ENCODE measurements at regions not wholly inside any gene's neighbourhood (a gene's known extent, or its start where the extent isn't known, plus 50 kb on each side); places are given as distances from the start of the nearest gene placed in this dataset.
"Not testable (repeated sequence)": the region's sequence is repeated elsewhere in the genome, so short reads cannot be mapped to it uniquely, and the experiment has no call there.

DNA sequence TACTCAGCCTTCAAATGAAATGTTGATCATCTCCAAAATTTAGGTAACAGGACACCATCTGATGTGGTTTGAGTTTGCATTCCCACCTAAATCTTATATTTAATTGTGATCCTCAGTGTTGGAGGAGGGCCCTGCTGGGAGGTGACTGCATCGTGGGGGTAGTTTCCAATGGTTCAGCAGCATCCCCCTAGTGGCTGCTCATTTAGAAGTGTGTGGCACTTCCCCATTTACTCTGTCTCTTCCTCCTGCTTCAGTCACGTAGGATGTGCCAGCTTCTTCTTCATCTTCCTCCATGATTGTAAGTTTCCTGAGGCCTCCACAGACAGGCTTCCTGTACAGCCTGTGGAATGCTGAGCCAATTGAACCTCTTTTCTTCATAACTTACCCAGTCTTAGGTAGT lies 731.2 kb downstream of the USP25 start:
- H3K4me3 Mint-ChIP-seq = no peak overlapping the region
- peaks cover 5% of the 10 kb centered on the region for H3K4me1 Mint-ChIP-seq (ENCODE audit: unreplicated experiment)
- H3K9me3 Mint-ChIP-seq = peaks cover 4% of the 10 kb centered on the region
- no peak overlapping the region for H3K27ac Mint-ChIP-seq
- TF ChIP-seq, protein P1, sequence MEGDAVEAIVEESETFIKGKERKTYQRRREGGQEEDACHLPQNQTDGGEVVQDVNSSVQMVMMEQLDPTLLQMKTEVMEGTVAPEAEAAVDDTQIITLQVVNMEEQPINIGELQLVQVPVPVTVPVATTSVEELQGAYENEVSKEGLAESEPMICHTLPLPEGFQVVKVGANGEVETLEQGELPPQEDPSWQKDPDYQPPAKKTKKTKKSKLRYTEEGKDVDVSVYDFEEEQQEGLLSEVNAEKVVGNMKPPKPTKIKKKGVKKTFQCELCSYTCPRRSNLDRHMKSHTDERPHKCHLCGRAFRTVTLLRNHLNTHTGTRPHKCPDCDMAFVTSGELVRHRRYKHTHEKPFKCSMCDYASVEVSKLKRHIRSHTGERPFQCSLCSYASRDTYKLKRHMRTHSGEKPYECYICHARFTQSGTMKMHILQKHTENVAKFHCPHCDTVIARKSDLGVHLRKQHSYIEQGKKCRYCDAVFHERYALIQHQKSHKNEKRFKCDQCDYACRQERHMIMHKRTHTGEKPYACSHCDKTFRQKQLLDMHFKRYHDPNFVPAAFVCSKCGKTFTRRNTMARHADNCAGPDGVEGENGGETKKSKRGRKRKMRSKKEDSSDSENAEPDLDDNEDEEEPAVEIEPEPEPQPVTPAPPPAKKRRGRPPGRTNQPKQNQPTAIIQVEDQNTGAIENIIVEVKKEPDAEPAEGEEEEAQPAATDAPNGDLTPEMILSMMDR (conservative IDR thresholded peaks at IDR 0.05) = no peak
- H3K36me3 Mint-ChIP-seq = peaks cover 25% of the 10 kb centered on the region
- no peaks in the 10 kb centered on the region for H3K27me3 Mint-ChIP-seq
- no peak for DNase-seq (ENCODE audit: extremely low spot score, unreplicated experiment)

DNA sequence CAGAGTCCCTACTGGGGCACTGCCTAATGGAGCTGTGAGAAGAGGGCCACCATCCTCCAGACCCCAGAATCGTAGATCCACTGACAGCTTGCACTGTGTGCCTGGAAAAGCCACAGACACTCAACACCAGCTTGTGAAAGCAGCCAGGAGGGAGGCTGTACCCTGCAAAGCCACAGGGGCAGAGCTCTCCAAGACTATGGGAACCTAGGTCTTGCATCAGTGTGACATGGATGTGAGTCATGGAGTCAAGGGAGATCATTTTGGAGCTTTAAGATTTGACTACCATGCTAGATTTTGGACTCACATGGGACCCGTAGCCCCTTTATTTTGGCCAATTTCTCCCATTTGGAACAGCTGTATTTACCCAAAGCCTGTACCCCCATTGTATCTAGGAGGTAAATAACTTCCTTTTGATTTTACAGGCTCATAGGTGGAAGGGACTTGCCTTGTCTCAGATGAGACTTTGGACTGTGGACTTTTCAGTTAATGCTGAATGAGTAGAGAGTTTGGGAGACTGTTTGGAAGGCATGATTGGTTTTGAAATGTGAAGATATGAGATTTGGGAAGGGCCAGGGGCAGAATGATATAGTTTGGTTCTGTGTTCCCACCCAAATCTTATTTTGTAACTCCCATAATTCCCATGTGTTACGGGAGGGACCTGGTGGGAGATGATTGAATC lies 734.6 kb downstream of the USP25 start:
- DNase-seq (ENCODE audit: extremely low spot score, unreplicated experiment); H3K4me3 Mint-ChIP-seq; H3K4me1 Mint-ChIP-seq (ENCODE audit: unreplicated experiment); H3K9me3 Mint-ChIP-seq; H3K27me3 Mint-ChIP-seq; H3K27ac Mint-ChIP-seq: not testable (repeated sequence)
- H3K36me3 Mint-ChIP-seq = peaks cover 28% of the 10 kb centered on the region

DNA sequence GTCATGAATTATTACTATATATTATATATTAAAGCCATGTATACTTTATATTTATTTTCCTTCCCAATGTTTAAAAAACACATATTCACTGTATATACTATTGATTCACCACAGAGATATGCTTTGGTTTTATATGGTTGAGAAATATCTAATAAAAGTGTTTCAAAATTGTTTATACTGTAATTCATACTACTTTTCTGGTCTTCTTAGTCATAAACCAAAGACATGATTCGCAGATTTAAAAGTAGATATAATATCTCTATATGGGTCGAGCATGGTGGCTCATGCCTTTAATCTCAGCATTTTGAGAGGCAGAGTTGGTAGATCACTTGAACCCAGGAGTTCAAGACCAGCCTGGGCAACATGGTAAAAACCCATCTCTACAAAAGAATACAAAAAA lies 738.4 kb downstream of the USP25 start:
- DNase-seq (ENCODE audit: extremely low spot score, unreplicated experiment) = no peak
- Mint-ChIP-seq H3K4me3 (no peak overlapping the region), H3K9me3 (no peaks in the 10 kb centered on the region), H3K4me1 (ENCODE audit: unreplicated experiment) (no peaks in the 10 kb centered on the region), H3K36me3 (peaks cover 11% of the 10 kb centered on the region), H3K27me3 (no peaks in the 10 kb centered on the region), H3K27ac (no peak overlapping the region)
- TF ChIP-seq, protein P1 (conservative IDR thresholded peaks at IDR 0.05) = no peak

DNA sequence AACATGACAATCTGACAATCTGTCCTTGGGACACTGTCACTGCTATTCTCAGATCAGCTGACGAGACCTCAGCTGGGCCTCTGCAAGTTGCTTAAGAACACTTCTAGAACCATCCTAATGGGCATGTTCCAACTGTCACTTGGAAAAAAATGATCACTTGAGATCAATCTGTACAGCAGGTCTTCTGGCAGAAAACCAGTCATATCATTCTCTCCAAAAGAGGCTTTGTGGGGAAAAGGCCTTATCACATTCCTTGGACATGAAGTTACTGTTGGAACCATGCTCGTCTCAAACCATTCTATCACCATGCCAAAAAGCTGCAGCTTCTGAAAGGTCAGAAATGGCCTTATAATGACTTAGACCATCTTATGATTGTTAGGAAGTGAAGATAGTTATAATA lies 744.2 kb downstream of the USP25 start:
- Mint-ChIP-seq H3K9me3 (no peaks in the 10 kb centered on the region), H3K36me3 (peaks cover 10% of the 10 kb centered on the region), H3K4me3 (no peak overlapping the region), H3K27me3 (no peaks in the 10 kb centered on the region), H3K4me1 (ENCODE audit: unreplicated experiment) (peaks cover 4% of the 10 kb centered on the region), H3K27ac (no peak overlapping the region)
- DNase-seq (ENCODE audit: extremely low spot score, unreplicated experiment) = no peak
- TF ChIP-seq, protein P1 (conservative IDR thresholded peaks at IDR 0.05) = no peak

DNA sequence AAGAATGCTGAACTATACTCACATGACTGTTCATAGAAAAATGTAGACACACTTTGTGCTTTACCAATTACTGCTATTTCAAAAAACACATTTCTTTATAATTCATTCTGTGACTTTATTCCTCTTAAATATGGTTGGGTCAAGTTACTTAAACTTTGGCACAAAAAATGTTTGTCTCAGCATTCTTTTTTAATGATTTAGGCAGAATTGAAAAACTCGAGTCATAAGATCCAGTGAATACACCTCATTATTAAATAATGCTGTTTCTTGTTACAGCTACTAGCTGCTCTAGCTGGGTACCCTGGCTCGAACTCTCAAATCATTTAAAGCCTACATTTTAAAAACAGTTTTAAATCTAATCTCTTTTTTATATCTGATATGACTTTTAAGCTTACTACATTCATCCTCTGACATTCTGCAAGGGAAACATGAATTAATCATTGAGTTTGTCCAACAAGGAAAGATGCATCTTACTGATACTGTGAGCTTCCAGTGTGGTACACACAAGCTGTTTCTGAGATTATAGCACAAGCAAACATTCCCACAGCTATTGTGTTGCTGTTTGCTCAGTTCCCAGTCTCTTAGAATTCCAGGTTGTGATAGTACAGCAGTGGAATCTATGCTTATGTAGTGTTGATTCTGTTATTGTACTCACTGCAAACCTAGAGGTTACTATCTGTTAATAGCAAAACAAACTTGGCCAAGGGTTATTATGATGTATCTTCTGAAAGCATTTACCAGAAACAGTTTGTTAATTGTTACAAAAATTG lies 746.5 kb downstream of the USP25 start:
- Mint-ChIP-seq H3K4me3 (no peak overlapping the region), H3K27me3 (no peaks in the 10 kb centered on the region), H3K4me1 (ENCODE audit: unreplicated experiment) (peaks cover 4% of the 10 kb centered on the region), H3K9me3 (no peaks in the 10 kb centered on the region), H3K36me3 (peaks cover 22% of the 10 kb centered on the region), H3K27ac (no peak overlapping the region)
- no peak for DNase-seq (ENCODE audit: extremely low spot score, unreplicated experiment)
- TF ChIP-seq, protein P1 (conservative IDR thresholded peaks at IDR 0.05) = no peak

DNA sequence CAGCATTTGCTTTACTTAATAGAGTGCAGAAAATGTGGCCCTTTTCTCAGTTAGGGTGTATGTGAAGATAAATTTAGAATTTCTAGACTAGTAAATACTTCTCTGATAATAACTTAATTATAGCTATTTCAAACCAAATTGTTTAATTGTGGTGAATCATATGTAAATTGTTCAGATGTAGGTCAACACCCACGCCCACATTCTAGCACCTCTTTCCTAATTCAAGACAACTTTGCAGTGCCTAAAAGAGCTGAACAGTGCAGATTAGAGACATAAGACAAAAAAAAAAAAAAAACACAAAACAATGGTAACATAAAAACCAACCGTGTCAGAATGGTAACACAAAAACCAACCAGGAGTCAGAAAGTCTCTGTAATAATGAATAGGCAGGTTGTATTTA lies 758.3 kb downstream of the USP25 start:
- Mint-ChIP-seq H3K4me3 (no peak overlapping the region), H3K9me3 (no peaks in the 10 kb centered on the region), H3K36me3 (no peaks in the 10 kb centered on the region), H3K27me3 (no peaks in the 10 kb centered on the region), H3K4me1 (ENCODE audit: unreplicated experiment) (no peaks in the 10 kb centered on the region), H3K27ac (no peak overlapping the region)
- TF ChIP-seq, protein P1 (conservative IDR thresholded peaks at IDR 0.05) = no peak
- DNase-seq (ENCODE audit: extremely low spot score, unreplicated experiment) = no peak

Measured in type B pancreatic cell (in vitro differentiated cells).